ENCODE measurements at regions not wholly inside any gene's neighbourhood (a gene's known extent, or its start where the extent isn't known, plus 50 kb on each side); places are given as distances from the start of the nearest gene placed in this dataset.

DNA sequence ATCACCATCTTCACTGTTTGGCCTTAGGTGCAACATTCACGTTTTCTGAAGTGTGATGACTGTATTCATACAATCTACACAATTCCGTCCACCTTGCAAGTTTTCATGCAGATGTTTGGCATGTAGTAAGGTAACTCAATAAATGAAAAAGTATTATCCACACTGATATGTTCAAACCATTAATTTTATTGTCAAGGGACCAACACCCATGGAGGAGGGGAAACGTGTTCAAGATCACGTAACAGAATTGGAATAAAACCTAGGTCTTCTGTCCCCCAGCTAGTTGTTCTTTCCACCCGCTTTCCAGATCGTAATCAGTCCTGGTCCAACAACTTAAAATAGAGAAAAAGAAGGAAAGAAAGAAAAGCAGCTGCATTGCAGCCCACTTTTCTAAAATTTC is 560.4 kb upstream of the MCTP2 start:
- Histone ChIP-seq H3K4me3 (no peak overlapping the region), H3K4me1 (no peaks in the 10 kb centered on the region), H3K27ac (no peak overlapping the region), H3K9me3 (no peaks in the 10 kb centered on the region), H3K27me3 (no peaks in the 10 kb centered on the region), H3K36me3 (replicated peaks in 1 of 2; ENCODE audit: insufficient read depth in 1 of 2, low read depth in 2 of 2) (no peaks in the 10 kb centered on the region)
- WGBS, 2 donors = 82 to 89% methylated on average over 6 of the region's 6 CpGs
- intact Hi-C loops (cut with DNase I) = no loop called here
- TF ChIP-seq, protein P1, sequence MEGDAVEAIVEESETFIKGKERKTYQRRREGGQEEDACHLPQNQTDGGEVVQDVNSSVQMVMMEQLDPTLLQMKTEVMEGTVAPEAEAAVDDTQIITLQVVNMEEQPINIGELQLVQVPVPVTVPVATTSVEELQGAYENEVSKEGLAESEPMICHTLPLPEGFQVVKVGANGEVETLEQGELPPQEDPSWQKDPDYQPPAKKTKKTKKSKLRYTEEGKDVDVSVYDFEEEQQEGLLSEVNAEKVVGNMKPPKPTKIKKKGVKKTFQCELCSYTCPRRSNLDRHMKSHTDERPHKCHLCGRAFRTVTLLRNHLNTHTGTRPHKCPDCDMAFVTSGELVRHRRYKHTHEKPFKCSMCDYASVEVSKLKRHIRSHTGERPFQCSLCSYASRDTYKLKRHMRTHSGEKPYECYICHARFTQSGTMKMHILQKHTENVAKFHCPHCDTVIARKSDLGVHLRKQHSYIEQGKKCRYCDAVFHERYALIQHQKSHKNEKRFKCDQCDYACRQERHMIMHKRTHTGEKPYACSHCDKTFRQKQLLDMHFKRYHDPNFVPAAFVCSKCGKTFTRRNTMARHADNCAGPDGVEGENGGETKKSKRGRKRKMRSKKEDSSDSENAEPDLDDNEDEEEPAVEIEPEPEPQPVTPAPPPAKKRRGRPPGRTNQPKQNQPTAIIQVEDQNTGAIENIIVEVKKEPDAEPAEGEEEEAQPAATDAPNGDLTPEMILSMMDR (IDR thresholded peaks at IDR 0.05) = no peak
- no peak for TF ChIP-seq POLR2A (IDR thresholded peaks at IDR 0.05)
- ATAC-seq (no peak), DNase-seq (no peak)

DNA sequence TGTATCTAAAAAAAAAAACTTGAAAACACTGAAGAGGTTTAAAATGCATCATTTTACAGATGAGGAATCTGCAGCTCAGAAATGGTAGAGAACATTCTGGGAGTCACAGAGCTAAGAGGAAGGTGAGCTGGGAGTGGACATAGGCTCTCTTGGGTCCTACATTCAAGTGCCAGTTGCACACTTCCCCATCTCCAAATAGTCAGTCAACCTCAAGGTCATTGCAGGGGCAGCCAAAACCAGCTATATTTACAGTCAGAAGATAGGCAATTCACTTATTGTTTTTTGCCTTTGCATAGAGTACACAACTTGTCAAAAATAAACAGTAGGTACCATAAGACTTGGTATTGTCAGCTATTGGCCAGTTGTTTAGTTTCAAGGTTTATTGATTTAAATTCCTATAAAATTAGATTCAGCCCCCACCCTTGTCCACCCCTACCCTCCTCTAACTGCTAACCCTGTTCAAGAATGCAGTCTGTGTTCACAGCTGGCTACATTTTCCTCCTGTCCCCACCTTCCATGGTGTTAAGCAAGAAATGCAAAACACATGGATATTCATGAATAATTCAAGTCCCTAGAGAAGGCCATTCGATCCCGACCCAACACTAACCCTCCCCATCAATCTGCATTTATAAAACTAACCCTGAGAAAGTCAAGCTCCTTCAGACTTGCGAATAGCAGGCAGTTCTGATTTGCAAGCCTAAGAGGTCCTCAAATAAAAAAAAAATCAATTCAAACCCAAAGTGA is 567.0 kb upstream of the MCTP2 start:
- WGBS, 2 donors = 58 to 67% methylated on average over 3 of the region's 3 CpGs
- H3K9me3 ChIP-seq = no peaks in the 10 kb centered on the region
- DNase-seq = no peak
- no peaks in the 10 kb centered on the region for H3K4me1 ChIP-seq
- no peaks in the 10 kb centered on the region for H3K36me3 ChIP-seq (replicated peaks in 1 of 2; ENCODE audit: insufficient read depth in 1 of 2, low read depth in 2 of 2)
- ATAC-seq = no peak
- intact Hi-C loops (cut with DNase I) = no loop called here
- no peak overlapping the region for H3K4me3 ChIP-seq
- no peaks in the 10 kb centered on the region for H3K27me3 ChIP-seq
- TF ChIP-seq, protein P1 (IDR thresholded peaks at IDR 0.05) = no peak
- TF ChIP-seq POLR2A (IDR thresholded peaks at IDR 0.05) = no peak
- no peak overlapping the region for H3K27ac ChIP-seq

DNA sequence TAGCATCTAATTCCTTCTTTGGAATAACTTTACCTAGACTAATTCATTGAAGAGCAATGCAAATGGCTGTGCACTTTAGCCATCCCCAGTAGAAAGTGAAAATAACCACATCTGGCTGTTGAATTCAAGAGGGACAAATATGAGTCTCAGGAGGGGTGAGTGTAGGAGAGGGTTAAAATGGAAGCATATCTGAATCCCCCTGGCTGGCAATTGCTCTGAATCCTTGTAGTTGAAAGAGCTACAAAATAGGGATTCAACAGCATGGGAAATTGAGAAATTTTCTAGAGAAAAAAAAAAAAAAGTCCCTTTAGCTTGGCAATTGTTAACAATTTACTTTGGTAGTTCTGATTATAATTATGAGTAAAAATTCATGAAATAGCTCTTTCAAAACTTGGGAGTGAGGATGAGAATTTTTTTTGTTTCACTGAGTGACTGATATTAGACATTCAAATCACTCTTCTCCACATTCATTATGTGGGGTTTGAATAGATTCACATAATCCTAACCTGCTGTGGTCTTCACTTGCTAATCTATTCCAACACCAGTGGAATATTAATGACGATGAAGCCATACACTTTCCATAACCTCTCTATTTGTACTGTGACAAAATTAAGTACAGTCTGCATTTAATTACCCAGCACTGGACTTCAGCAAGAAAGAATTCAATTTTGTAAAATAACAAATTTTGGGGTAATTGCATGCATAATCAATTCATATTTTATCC is 569.0 kb upstream of the MCTP2 start:
- Histone ChIP-seq H3K27ac (no peak overlapping the region), H3K4me3 (no peak overlapping the region), H3K4me1 (no peaks in the 10 kb centered on the region), H3K27me3 (no peaks in the 10 kb centered on the region), H3K36me3 (replicated peaks in 1 of 2; ENCODE audit: insufficient read depth in 1 of 2, low read depth in 2 of 2) (no peaks in the 10 kb centered on the region), H3K9me3 (no peaks in the 10 kb centered on the region)
- TF ChIP-seq, protein P1 (IDR thresholded peaks at IDR 0.05) = no peak
- TF ChIP-seq POLR2A (IDR thresholded peaks at IDR 0.05) = no peak
- 87 to 95% methylated on average over 1 of the region's 1 CpG for WGBS, 2 donors
- ATAC-seq (no peak), DNase-seq (no peak)
- intact Hi-C loops (cut with DNase I) = no loop called here

DNA sequence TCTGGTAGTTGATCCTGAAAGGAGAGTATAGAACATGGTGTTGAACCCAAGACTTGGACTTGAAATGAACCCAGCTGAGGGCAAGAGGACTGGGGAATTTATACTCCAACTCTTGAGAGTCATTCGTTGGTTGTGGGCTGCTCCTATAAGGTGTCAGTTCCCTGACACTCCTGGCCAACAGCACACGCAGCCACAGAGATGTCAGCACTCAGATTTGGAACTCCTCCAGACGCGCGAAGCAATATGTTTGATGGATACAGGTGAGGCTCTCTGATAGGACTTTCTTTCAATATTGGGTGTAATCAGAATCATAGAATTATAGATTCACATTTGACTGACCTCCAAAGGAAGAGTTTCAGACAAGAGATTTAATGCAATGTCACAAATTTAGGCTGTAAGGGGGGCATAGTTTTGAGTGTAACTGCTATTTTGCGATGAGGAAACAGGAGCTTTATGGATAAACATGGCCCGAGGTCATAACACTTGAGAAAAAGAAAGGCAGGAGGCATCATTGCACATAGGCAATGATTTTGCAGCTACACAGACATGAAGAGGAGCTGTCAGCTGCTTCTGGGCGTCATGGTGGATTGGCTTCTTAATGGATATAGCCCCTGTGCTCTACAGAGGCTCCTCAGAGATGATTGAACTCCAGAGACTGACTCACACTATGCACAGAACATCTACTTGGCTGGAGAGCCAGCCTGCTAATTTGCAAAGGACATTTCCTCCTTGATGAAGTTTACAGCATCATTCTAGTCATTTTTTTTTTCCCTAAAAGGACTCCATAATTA is 569.2 kb upstream of the RGMA start:
- H3K27ac ChIP-seq = no peak overlapping the region
- no peaks in the 10 kb centered on the region for H3K9me3 ChIP-seq
- 75 to 80% methylated on average over 8 of the region's 8 CpGs for WGBS, 2 donors
- no peak for TF ChIP-seq POLR2A (IDR thresholded peaks at IDR 0.05)
- TF ChIP-seq, protein P1 (IDR thresholded peaks at IDR 0.05) = no peak
- H3K4me1 ChIP-seq = no peaks in the 10 kb centered on the region
- DNase-seq (no peak), ATAC-seq (no peak)
- intact Hi-C loops (cut with DNase I) = no loop called here
- H3K27me3 ChIP-seq = no peaks in the 10 kb centered on the region
- H3K4me3 ChIP-seq = no peak overlapping the region
- H3K36me3 ChIP-seq (replicated peaks in 1 of 2; ENCODE audit: insufficient read depth in 1 of 2, low read depth in 2 of 2) = no peaks in the 10 kb centered on the region
